ENCODE measurements at regions not wholly inside any gene's neighbourhood (a gene's known extent, or its start where the extent isn't known, plus 50 kb on each side); places are given as distances from the start of the nearest gene placed in this dataset.

- peak in 1 of 2 donors; percentile 41 for DNase-seq (ENCODE audit: low spot score in 2 of 2)
- no peaks in the 10 kb centered on the region for H3K36me3 ChIP-seq
- TF ChIP-seq POLR2AphosphoS5 (IDR thresholded peaks at IDR 0.05) (no peak), POLR2A (IDR thresholded peaks at IDR 0.05) (no peak), CTCF (IDR thresholded peaks at IDR 0.05) (no peak)
- H3K4me3 ChIP-seq: no peak overlapping the region
- intact Hi-C loops (cut with DNase I; ENCODE audit: low total_unique reads): no loop called here
- H3K27ac ChIP-seq: peak overlapping the region; percentile 50 to 53
- no peaks in the 10 kb centered on the region for H3K9me3 ChIP-seq
- H3K27me3 ChIP-seq: no peaks in the 10 kb centered on the region
- H3K4me1 ChIP-seq: no peaks in the 10 kb centered on the region
These were observed 108.1 kb downstream of the AQP4 start for GRCh38 chr18:26757263-26758019.

- Histone ChIP-seq H3K4me1 (no peaks in the 10 kb centered on the region), H3K4me3 (no peak overlapping the region), H3K27ac (peak overlapping the region; percentile 4 to 53), H3K36me3 (no peaks in the 10 kb centered on the region), H3K27me3 (no peaks in the 10 kb centered on the region), H3K9me3 (no peaks in the 10 kb centered on the region)
- intact Hi-C loops (cut with DNase I; ENCODE audit: low total_unique reads): no loop called here
- TF ChIP-seq POLR2AphosphoS5 (IDR thresholded peaks at IDR 0.05) (no peak), POLR2A (IDR thresholded peaks at IDR 0.05) (no peak), CTCF (IDR thresholded peaks at IDR 0.05) (no peak)
- DNase-seq (ENCODE audit: low spot score in 2 of 2): no peak
These were observed 109.0 kb downstream of the AQP4 start for GRCh38 chr18:26756556-26756955.

- no peaks in the 10 kb centered on the region for H3K36me3 ChIP-seq
- H3K27ac ChIP-seq: peak overlapping the region in 1 of 2 donors; percentile 43
- no peak overlapping the region for H3K4me3 ChIP-seq
- no peak for DNase-seq (ENCODE audit: low spot score in 2 of 2)
- intact Hi-C loops (cut with DNase I; ENCODE audit: low total_unique reads): no loop called here
- H3K9me3 ChIP-seq: no peaks in the 10 kb centered on the region
- no peak for TF ChIP-seq POLR2AphosphoS5 (IDR thresholded peaks at IDR 0.05)
- TF ChIP-seq CTCF (IDR thresholded peaks at IDR 0.05): no peak
- TF ChIP-seq POLR2A (IDR thresholded peaks at IDR 0.05): no peak
- H3K27me3 ChIP-seq: no peaks in the 10 kb centered on the region
- H3K4me1 ChIP-seq: peaks cover 0 to 6% of the 10 kb centered on the region in 2 donors
These were observed 118.6 kb downstream of the AQP4 start for GRCh38 chr18:26746826-26747475.

GRCh38 chr18:26746398-26746797 lies 119.1 kb downstream of the AQP4 start:
- intact Hi-C loops (cut with DNase I; ENCODE audit: low total_unique reads): no loop called here
- DNase-seq (ENCODE audit: low spot score in 2 of 2): no peak
- no peaks in the 10 kb centered on the region for H3K27me3 ChIP-seq
- H3K27ac ChIP-seq: peak overlapping the region; percentile 43 to 61
- TF ChIP-seq POLR2AphosphoS5 (IDR thresholded peaks at IDR 0.05): no peak
- TF ChIP-seq CTCF (IDR thresholded peaks at IDR 0.05): no peak
- no peak for TF ChIP-seq POLR2A (IDR thresholded peaks at IDR 0.05)
- H3K9me3 ChIP-seq: no peaks in the 10 kb centered on the region
- H3K36me3 ChIP-seq: no peaks in the 10 kb centered on the region
- H3K4me3 ChIP-seq: peak overlapping the region in 1 of 3 donors; percentile 17
- peaks cover 0 to 6% of the 10 kb centered on the region in 2 donors for H3K4me1 ChIP-seq

Data from breast epithelium (tissue), 4 donors.